ENCODE measurements at regions not wholly inside any gene's neighbourhood (a gene's known extent, or its start where the extent isn't known, plus 50 kb on each side); places are given as distances from the start of the nearest gene placed in this dataset.

- no peak for TF ChIP-seq POLR2A (IDR thresholded peaks at IDR 0.05; ENCODE audit: extremely low read depth, insufficient read length)
- no peak for TF ChIP-seq CTCF (IDR thresholded peaks at IDR 0.05; ENCODE audit: low read depth, low read length)
These were observed 72.7 kb upstream of the WWC1 start for GRCh38 chr5:168218746-168219145.

Measured in NB4 (cell line).